ENCODE measurements at regions not wholly inside any gene's neighbourhood (a gene's known extent, or its start where the extent isn't known, plus 50 kb on each side); places are given as distances from the start of the nearest gene placed in this dataset.

DNA sequence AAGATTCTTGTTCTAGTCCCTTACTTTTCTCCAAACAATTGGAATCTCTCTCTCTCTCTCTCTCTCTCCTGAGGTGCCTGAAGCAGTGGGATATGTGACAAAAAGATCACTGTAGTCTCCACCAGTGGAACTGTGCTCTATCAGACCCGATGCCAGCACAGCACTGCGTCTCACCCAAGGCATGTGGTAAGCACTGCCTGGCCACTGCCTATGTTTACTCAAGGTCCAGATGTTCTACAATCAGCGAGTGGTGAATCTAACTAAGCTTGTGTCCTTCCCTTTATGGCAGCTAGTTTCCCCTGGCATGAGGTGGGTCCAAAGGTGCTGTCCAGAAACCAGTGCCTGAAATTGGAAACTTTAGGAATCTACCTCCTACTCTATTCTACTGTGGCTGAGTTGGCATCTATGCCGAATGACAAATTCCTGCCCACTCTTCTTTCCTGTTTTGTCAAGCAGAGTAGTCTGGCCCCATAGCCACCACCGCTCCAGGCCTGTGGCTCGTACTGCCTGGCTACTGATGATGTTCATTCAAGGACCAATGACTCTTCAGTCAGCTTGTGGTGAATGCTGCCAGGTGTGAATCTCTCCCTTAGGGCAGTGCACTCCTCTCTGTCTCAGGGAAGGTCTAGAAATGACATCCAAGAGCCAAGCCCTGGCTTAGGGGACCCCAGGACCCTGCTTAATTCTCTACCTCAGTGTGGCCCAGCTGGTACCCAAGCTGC is 416.5 kb downstream of the TEX13C start:
- TF ChIP-seq, protein P1, sequence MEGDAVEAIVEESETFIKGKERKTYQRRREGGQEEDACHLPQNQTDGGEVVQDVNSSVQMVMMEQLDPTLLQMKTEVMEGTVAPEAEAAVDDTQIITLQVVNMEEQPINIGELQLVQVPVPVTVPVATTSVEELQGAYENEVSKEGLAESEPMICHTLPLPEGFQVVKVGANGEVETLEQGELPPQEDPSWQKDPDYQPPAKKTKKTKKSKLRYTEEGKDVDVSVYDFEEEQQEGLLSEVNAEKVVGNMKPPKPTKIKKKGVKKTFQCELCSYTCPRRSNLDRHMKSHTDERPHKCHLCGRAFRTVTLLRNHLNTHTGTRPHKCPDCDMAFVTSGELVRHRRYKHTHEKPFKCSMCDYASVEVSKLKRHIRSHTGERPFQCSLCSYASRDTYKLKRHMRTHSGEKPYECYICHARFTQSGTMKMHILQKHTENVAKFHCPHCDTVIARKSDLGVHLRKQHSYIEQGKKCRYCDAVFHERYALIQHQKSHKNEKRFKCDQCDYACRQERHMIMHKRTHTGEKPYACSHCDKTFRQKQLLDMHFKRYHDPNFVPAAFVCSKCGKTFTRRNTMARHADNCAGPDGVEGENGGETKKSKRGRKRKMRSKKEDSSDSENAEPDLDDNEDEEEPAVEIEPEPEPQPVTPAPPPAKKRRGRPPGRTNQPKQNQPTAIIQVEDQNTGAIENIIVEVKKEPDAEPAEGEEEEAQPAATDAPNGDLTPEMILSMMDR (conservative IDR thresholded peaks at IDR 0.05 in 1 of 2, IDR thresholded peaks at IDR 0.05 in 1 of 2; ENCODE audit: extremely low read depth in 1 of 2, insufficient read depth in 1 of 2, low read depth in 1 of 2, low read length in 2 of 2): no peak
- no peak for TF ChIP-seq EZH2 (IDR thresholded peaks at IDR 0.05; ENCODE audit: borderline replicate concordance, low read length)

Data from mammary epithelial cell (primary cell).